ENCODE measurements at regions not wholly inside any gene's neighbourhood (a gene's known extent, or its start where the extent isn't known, plus 50 kb on each side); places are given as distances from the start of the nearest gene placed in this dataset.

- Histone ChIP-seq H3K27me3 (no peaks in the 10 kb centered on the region), H3K9me3 (no peaks in the 10 kb centered on the region), H3K4me3 (no peak overlapping the region), H3K36me3 (ENCODE audit: low read depth, missing control alignments) (no peaks in the 10 kb centered on the region), H3K27ac (no peak overlapping the region), H3K4me1 (no peaks in the 10 kb centered on the region)
- 28 to 34% methylated on average over 3 of the region's 3 CpGs for WGBS, 2 donors
- TF ChIP-seq CTCF (IDR thresholded peaks at IDR 0.05) (no peak), POLR2A (IDR thresholded peaks at IDR 0.05) (no peak)
- intact Hi-C loops (cut with DNase I; ENCODE audit: low total_unique reads): no loop called here
- no peak for DNase-seq
Observed at GRCh38 chrX:115988825-115989224, 181.7 kb upstream of the AGTR2 start.

GRCh38 chrX:115989686-115990085, 180.9 kb upstream of the AGTR2 start:
- intact Hi-C loops (cut with DNase I; ENCODE audit: low total_unique reads): no loop called here
- DNase-seq: no peak
- no peaks in the 10 kb centered on the region for H3K27me3 ChIP-seq
- H3K4me3 ChIP-seq: no peak overlapping the region
- 63 to 69% methylated on average over 1 of the region's 1 CpG for WGBS, 2 donors
- no peak overlapping the region for H3K27ac ChIP-seq
- no peaks in the 10 kb centered on the region for H3K4me1 ChIP-seq
- no peaks in the 10 kb centered on the region for H3K9me3 ChIP-seq
- TF ChIP-seq POLR2A (IDR thresholded peaks at IDR 0.05) (no peak), CTCF (IDR thresholded peaks at IDR 0.05) (no peak)
- H3K36me3 ChIP-seq (ENCODE audit: low read depth, missing control alignments): no peaks in the 10 kb centered on the region

GRCh38 chrX:116009346-116009745, 161.2 kb upstream of the AGTR2 start:
- Histone ChIP-seq H3K4me3 (no peak overlapping the region), H3K27me3 (no peaks in the 10 kb centered on the region), H3K36me3 (ENCODE audit: low read depth, missing control alignments) (no peaks in the 10 kb centered on the region), H3K9me3 (no peaks in the 10 kb centered on the region), H3K27ac (no peak overlapping the region), H3K4me1 (no peaks in the 10 kb centered on the region)
- TF ChIP-seq POLR2A (IDR thresholded peaks at IDR 0.05): no peak
- no peak for TF ChIP-seq CTCF (IDR thresholded peaks at IDR 0.05)
- no peak for DNase-seq
- WGBS, 2 donors: 76 to 89% methylated on average over 1 of the region's 1 CpG
- intact Hi-C loops (cut with DNase I; ENCODE audit: low total_unique reads): no loop called here

GRCh38 chrX:116009861-116010710, 160.5 kb upstream of the AGTR2 start:
- no peaks in the 10 kb centered on the region for H3K4me1 ChIP-seq
- no peaks in the 10 kb centered on the region for H3K36me3 ChIP-seq (ENCODE audit: low read depth, missing control alignments)
- TF ChIP-seq CTCF (IDR thresholded peaks at IDR 0.05) (no peak), POLR2A (IDR thresholded peaks at IDR 0.05) (no peak)
- WGBS, 2 donors: 6 to 10% methylated on average over 8 of the region's 8 CpGs
- H3K9me3 ChIP-seq: no peaks in the 10 kb centered on the region
- H3K27me3 ChIP-seq: no peaks in the 10 kb centered on the region
- H3K4me3 ChIP-seq: no peak overlapping the region
- intact Hi-C loops (cut with DNase I; ENCODE audit: low total_unique reads): no loop called here
- peak; percentile 13 for DNase-seq
- no peak overlapping the region for H3K27ac ChIP-seq

GRCh38 chrX:116010939-116011338, 159.6 kb upstream of the AGTR2 start:
- no peak for DNase-seq
- H3K9me3 ChIP-seq: no peaks in the 10 kb centered on the region
- WGBS, 2 donors: 73 to 83% methylated on average over 5 of the region's 5 CpGs
- no peak overlapping the region for H3K4me3 ChIP-seq
- TF ChIP-seq CTCF (IDR thresholded peaks at IDR 0.05) (no peak), POLR2A (IDR thresholded peaks at IDR 0.05) (no peak)
- intact Hi-C loops (cut with DNase I; ENCODE audit: low total_unique reads): no loop called here
- no peak overlapping the region for H3K27ac ChIP-seq
- H3K27me3 ChIP-seq: no peaks in the 10 kb centered on the region
- H3K36me3 ChIP-seq (ENCODE audit: low read depth, missing control alignments): no peaks in the 10 kb centered on the region
- H3K4me1 ChIP-seq: no peaks in the 10 kb centered on the region

Data from testis (tissue), 2 donors.